H9 (cell line): ENCODE measurements at regions not wholly inside any gene's neighbourhood (a gene's known extent, or its start where the extent isn't known, plus 50 kb on each side); places are given as distances from the start of the nearest gene placed in this dataset.

Experiments
- DNase-seq: peaks from one replicate; pipeline ENCODE4 v3.0.0-alpha.2; 2017
- H2AFZ ChIP-seq: one replicate; pipeline ENCODE4 v1.6.1; 2013; ENCODE audit warnings: mild to moderate bottlenecking, low read length, control low read depth, moderate library complexity
- H2AK5ac ChIP-seq: 2 replicates; pipeline ENCODE4 v1.6.1; 2013; ENCODE audit warnings: low read length, control low read depth, mixed read lengths; ENCODE audit not compliant: insufficient read length
- H2BK120ac ChIP-seq: one replicate; pipeline ENCODE4 v1.6.1; 2013; ENCODE audit warnings: low read depth, mild to moderate bottlenecking, low read length, control low read depth, inconsistent platforms; ENCODE audit not compliant: poor library complexity, severe bottlenecking
- H2BK12ac ChIP-seq: 2 replicates; pipeline ENCODE4 v1.6.1; 2013; ENCODE audit warnings: low read length, control low read depth, mixed read lengths, low read depth; ENCODE audit not compliant: insufficient read length
- H2BK15ac ChIP-seq: 2 replicates; pipeline ENCODE4 v1.6.1; 2013; ENCODE audit warnings: low read depth, low read length, control low read depth
- H2BK20ac ChIP-seq: one replicate; pipeline ENCODE4 v1.6.1; 2013; ENCODE audit warnings: low read depth, mild to moderate bottlenecking, low read length, control low read depth, inconsistent platforms; ENCODE audit not compliant: poor library complexity, severe bottlenecking
- H2BK5ac ChIP-seq: 2 replicates; pipeline ENCODE4 v1.6.1; 2013; ENCODE audit warnings: low read length, control low read depth, mixed read lengths; ENCODE audit not compliant: insufficient read length
- H3K14ac ChIP-seq: 2 replicates; pipeline ENCODE4 v1.6.1; 2013; ENCODE audit warnings: low read length, control low read depth; ENCODE audit not compliant: insufficient read depth
- H3K18ac ChIP-seq: 2 replicates; pipeline ENCODE4 v1.6.1; 2013; ENCODE audit warnings: low read depth, mild to moderate bottlenecking, mixed read lengths, low read length, control low read depth; ENCODE audit not compliant: insufficient read length
- H3K23ac ChIP-seq: 2 replicates; pipeline ENCODE4 v1.6.1; 2013; ENCODE audit warnings: low read length, control low read depth, mixed read lengths, low read depth; ENCODE audit not compliant: insufficient read length
- H3K23me2 ChIP-seq: 2 replicates; pipeline ENCODE4 v1.6.1; 2013; ENCODE audit warnings: low read depth, mild to moderate bottlenecking, mixed read lengths, low read length, control low read depth; ENCODE audit not compliant: insufficient read length, poor library complexity, severe bottlenecking
- H3K27ac ChIP-seq: 2 replicates; pipeline ENCODE4 v1.5.1; 2013; ENCODE audit warnings: low read length, control low read depth, mixed read lengths, low read depth; ENCODE audit not compliant: insufficient read length
- H3K27me3 ChIP-seq: 2 replicates; pipeline ENCODE4 v1.6.1; 2013; ENCODE audit warnings: low read length, control low read depth, inconsistent platforms; ENCODE audit not compliant: insufficient read depth
- H3K4ac ChIP-seq: 2 replicates; pipeline ENCODE4 v1.6.1; 2013; ENCODE audit warnings: low read depth, mild to moderate bottlenecking, control low read depth, inconsistent platforms, low read length, moderate library complexity
- H3K4me1 ChIP-seq: 2 replicates; pipeline ENCODE4 v1.6.1; 2013; ENCODE audit warnings: low read length, control low read depth, inconsistent platforms; ENCODE audit not compliant: insufficient read depth
- H3K4me2 ChIP-seq: 2 replicates; pipeline ENCODE4 v1.6.1; 2013; ENCODE audit warnings: low read length, control low read depth, mixed read lengths; ENCODE audit not compliant: insufficient read length, insufficient read depth
- H3K56ac ChIP-seq: 2 replicates; pipeline ENCODE4 v1.6.1; 2013; ENCODE audit warnings: low read depth, mild to moderate bottlenecking, mixed read lengths, low read length, control low read depth; ENCODE audit not compliant: insufficient read length
- H3K79me1 ChIP-seq: 2 replicates; pipeline ENCODE4 v1.6.1; 2013; ENCODE audit warnings: low read depth, mild to moderate bottlenecking, moderate library complexity, low read length, control low read depth, inconsistent platforms; ENCODE audit not compliant: insufficient read depth, poor library complexity, severe bottlenecking
- H3K79me2 ChIP-seq: 2 replicates; pipeline ENCODE4 v1.6.1; 2013; ENCODE audit warnings: low read length, control low read depth, inconsistent platforms; ENCODE audit not compliant: insufficient read depth
- H3K9ac ChIP-seq: 2 replicates; pipeline ENCODE4 v1.6.1; 2013; ENCODE audit warnings: low read length, control low read depth, mixed read lengths; ENCODE audit not compliant: insufficient read length; ENCODE audit errors: extremely low read depth
- H3K9me3 ChIP-seq: one replicate; pipeline ENCODE4 v1.6.1; 2013; ENCODE audit warnings: low read depth, low read length, inconsistent platforms; ENCODE audit not compliant: control insufficient read depth
- H3T11ph ChIP-seq: one replicate; pipeline ENCODE4 v1.6.1; 2013; ENCODE audit warnings: mild to moderate bottlenecking, low read length, control low read depth, inconsistent platforms
- H4K20me1 ChIP-seq: one replicate; pipeline ENCODE4 v1.6.1; 2013; ENCODE audit not compliant: control insufficient read depth, insufficient read length, insufficient read depth
- H4K5ac ChIP-seq: 2 replicates; pipeline ENCODE4 v1.6.1; 2013; ENCODE audit warnings: low read depth, mild to moderate bottlenecking, mixed read lengths, low read length, control low read depth; ENCODE audit not compliant: insufficient read length
- H4K8ac ChIP-seq: replicated peaks from 2 replicates; pipeline ENCODE4 v1.6.1; 2013; ENCODE audit warnings: low read length, control low read depth, mixed read lengths, low read depth; ENCODE audit not compliant: insufficient read length
- H4K91ac ChIP-seq: 2 replicates; pipeline ENCODE4 v1.6.1; 2013; ENCODE audit warnings: low read depth, mild to moderate bottlenecking, moderate library complexity, mixed read lengths, low read length, control low read depth; ENCODE audit not compliant: insufficient read length
- H3K27ac Mint-ChIP-seq, 3 experiments: 2 replicates in 2 of 3; 3 replicates in 1 of 3; pipeline ENCODE4 v1.8.0; 2020 to 2021; ENCODE audit warnings: mixed read lengths in 3 of 3, mild to moderate bottlenecking in 1 of 3, moderate library complexity in 1 of 3
- H3K27me3 Mint-ChIP-seq: 2 replicates; pipeline ENCODE4 v1.8.0; 2021; ENCODE audit warnings: low read depth, mild to moderate bottlenecking, moderate library complexity, mixed read lengths
- H3K36me3 Mint-ChIP-seq, 3 experiments: 2 replicates in 2 of 3; 3 replicates in 1 of 3; pipeline ENCODE4 v1.8.0; 2020 to 2021; ENCODE audit warnings: low read depth in 3 of 3, mixed read lengths in 3 of 3; ENCODE audit not compliant: insufficient read depth in 1 of 3
- H3K4me1 Mint-ChIP-seq, 2 experiments: 2 replicates each; pipeline ENCODE4 v1.8.0; 2020; ENCODE audit warnings: mixed read lengths in 2 of 2
- H3K4me3 Mint-ChIP-seq, 2 experiments: 2 replicates in 1 of 2; 3 replicates in 1 of 2; pipeline ENCODE4 v1.8.0; 2020 to 2021; ENCODE audit warnings: mild to moderate bottlenecking in 2 of 2, mixed read lengths in 2 of 2, moderate library complexity in 1 of 2
- H3K9me3 Mint-ChIP-seq, 2 experiments: 2 replicates in 1 of 2; 3 replicates in 1 of 2; pipeline ENCODE4 v1.8.0; 2020; ENCODE audit warnings: mild to moderate bottlenecking in 2 of 2, mixed read lengths in 2 of 2, moderate library complexity in 1 of 2
- CTCF ChIP-seq: fragments of 200-600 bp; sonication (generic); conservative IDR thresholded peaks from 3 replicates; pipeline ENCODE4 v1.8.0; 2021; ENCODE audit warnings: antibody characterized with exemption, mild to moderate bottlenecking
- WGBS: extraction: QIAGEN DNeasy Blood & Tissue Kit; methylation state at CpG from one replicate; pipeline ENCODE4 v1.1.7; 2013; ENCODE audit warnings: missing lambda C conversion rate, low lambda C conversion rate, mixed read lengths; ENCODE audit not compliant: insufficient read length; ENCODE audit errors: extremely low coverage; 5-methylcytosine and 5-hydroxymethylcytosine counted together

GRCh38 chrX:116290359-116290758 lies 119.8 kb downstream of the AGTR2 start:
- H3K4ac ChIP-seq, result no peak overlapping the region
- no peak overlapping the region for H3K18ac ChIP-seq
- H2AK5ac ChIP-seq, result no peak overlapping the region
- no peaks in the 10 kb centered on the region for H3K79me2 ChIP-seq
- no peak overlapping the region for H2BK15ac ChIP-seq
- H3K9me3 ChIP-seq, result no peaks in the 10 kb centered on the region
- peaks cover 0 to 5% of the 10 kb centered on the region in 2 experiments; a peak in 3 of 5 replicates for H3K9me3 Mint-ChIP-seq
- no peak overlapping the region for H3K14ac ChIP-seq
- H4K91ac ChIP-seq, result no peak overlapping the region
- no peak overlapping the region for H2BK20ac ChIP-seq
- H2BK12ac ChIP-seq, result no peak overlapping the region
- H3K4me1 Mint-ChIP-seq, result peaks cover 19 to 41% of the 10 kb centered on the region in 2 experiments
- no peak overlapping the region for H3K9ac ChIP-seq
- TF ChIP-seq CTCF, result no peak
- H2BK5ac ChIP-seq, result no peak overlapping the region
- no peak overlapping the region for H2BK120ac ChIP-seq
- no peak overlapping the region for H3T11ph ChIP-seq
- H4K8ac ChIP-seq, result no peak overlapping the region
- H3K27me3 ChIP-seq, result no peaks in the 10 kb centered on the region
- H3K4me1 ChIP-seq, result peaks cover 2% of the 10 kb centered on the region; the same call in 1 of the 2 replicates
- no peak overlapping the region for H2AFZ ChIP-seq
- H3K27me3 Mint-ChIP-seq, result no peaks in the 10 kb centered on the region
- H4K5ac ChIP-seq, result no peak overlapping the region
- DNase-seq, result no peak
- no peak overlapping the region for H3K4me3 Mint-ChIP-seq
- no peak overlapping the region for H3K23ac ChIP-seq
- no peak overlapping the region for H3K27ac Mint-ChIP-seq
- no peaks in the 10 kb centered on the region for H4K20me1 ChIP-seq
- H3K4me2 ChIP-seq, result no peak overlapping the region
- H3K23me2 ChIP-seq, result no peaks in the 10 kb centered on the region
- no peak overlapping the region for H3K56ac ChIP-seq
- H3K27ac ChIP-seq, result no peak overlapping the region
- H3K36me3 Mint-ChIP-seq, result peaks cover 0 to 3% (median 0%) of the 10 kb centered on the region in 3 experiments; a peak in 2 of 7 replicates
- H3K79me1 ChIP-seq, result no peaks in the 10 kb centered on the region
- no CpG with 5 or more reads among the region's 1 CpG for WGBS
